NCI-H226 (cell line): ENCODE measurements at regions not wholly inside any gene's neighbourhood (a gene's known extent, or its start where the extent isn't known, plus 50 kb on each side); places are given as distances from the start of the nearest gene placed in this dataset.

Experiments used
- DNase-seq: peaks from one replicate; pipeline ENCODE4 v3.0.0-alpha.2; 2015

- DNase-seq: no peak
These were observed 127.3 kb upstream of the NUDT7 start for GRCh38 chr16:77594799-77595596.

DNA sequence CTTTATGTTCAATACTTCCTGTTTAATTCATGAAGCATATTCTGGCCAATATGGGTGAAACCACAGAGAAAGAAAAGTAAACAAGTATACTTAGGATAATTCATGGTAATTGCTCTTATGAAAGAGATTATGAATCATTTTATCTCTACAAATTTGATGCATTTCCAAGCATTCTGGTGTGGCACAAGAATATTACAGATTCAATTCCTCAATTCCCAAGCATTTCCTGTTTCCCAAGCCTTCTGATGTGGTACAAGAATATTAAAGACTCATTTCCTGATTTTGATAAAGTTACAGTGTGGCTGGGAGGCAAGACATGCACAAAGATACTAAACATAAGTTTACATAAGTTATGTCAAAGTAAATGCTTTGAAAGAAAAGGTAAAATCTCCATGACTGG, 126.1 kb upstream of the NUDT7 start:
- DNase-seq: peak; percentile 79

DNA sequence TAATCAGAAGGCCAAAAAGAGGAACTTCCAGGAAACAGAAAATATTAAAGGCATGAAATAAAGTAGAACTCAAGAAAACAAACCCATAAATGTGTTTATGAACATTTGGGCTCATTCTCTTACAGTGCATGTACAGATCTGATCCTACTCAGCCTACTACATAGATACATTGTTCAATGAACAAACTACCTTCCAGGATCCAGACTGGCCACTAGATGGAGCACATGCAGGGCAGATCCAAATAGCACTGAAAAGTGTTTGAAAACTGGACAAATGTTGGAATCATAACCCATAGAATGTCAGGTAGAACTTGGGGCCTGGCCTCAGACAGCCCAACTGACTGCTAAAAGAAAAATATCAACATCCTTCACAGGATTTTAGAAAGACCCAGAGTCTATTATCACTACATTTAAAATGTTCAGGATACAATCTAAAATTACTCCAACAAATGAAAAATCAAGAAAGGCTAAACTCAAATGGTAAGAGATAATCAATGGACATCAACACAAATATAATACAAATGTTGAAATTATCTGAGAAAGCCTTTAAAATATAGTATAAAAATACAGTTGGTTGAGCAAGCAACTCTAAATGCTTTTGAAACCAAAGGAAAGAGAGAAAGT, 122.4 kb upstream of the NUDT7 start:
- peak; percentile 22 for DNase-seq

DNA sequence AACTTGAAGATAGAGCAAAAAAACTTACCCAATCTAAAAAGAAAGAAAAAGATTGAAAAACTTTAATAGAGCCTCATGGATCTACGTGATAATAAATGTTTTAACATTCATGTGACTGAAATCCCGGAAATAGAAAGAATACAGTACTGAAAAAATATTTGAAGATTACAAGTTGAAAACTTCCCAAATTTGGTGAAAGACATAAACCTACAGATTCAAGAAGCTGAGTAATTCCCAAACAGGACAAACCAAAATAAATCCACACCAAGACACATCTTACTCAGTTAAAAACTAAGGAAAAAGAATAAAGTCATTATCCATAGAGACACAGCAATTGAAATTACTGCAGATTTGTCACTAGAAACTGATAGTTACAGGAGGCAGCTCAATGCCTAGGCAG, 121.8 kb upstream of the NUDT7 start:
- DNase-seq: no peak

GRCh38 chr16:77603656-77604055, 118.7 kb upstream of the NUDT7 start:
- DNase-seq: no peak

DNA sequence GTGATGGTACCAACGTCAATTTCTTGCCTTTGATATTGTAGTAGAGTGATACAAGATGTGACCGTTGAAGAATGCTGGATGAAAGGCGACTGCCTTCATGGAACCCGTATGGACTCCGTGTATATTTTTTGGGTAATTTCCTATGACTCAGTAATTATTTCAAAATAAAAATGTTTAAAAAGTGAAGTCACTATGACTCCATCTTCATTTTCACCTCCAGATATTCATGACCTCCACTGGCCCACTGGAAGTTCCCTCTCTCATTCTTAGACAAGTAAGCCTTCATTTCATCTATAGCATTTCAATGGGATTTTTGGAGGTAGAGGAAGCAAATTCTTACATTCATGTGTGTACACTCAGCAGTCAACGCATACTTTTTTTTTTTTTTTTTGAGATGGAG, 111.8 kb upstream of the NUDT7 start:
- DNase-seq: no peak

DNA sequence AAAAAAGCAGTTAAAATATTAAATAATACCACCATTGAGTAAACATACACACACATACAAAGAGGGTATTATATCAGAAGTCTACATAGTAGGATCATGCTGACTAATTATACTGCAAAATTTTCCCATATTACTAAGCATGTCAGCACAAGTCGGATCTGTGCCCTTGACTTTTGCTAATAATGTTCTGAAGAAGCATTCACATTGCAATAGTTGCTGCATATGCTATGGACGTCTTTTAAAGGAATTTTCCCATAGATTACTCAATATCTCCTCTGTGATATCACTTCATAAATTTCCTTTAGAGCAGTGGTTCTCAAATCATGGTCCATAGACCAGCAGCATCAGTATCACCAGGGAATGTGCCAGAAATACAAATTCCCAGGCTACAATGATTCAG, 110.9 kb upstream of the NUDT7 start:
- DNase-seq: no peak

DNA sequence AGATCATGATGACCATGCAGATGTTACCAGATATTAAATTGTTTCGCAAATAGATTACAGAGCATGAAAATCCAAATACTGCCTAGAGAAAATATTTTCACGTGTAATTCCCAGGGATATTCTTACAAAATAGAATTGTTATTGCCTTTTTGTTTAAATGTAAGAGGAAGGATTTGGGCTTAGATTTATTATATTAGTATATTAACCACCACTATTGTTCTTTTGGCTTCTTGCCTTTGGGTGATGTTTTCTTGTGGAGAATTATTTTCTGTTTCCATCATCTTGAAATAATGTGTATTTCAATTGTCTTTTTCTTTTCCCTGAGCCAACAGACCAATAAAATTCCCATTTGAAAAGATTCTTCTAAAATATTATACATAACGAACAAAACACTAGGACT, 109.7 kb upstream of the NUDT7 start:
- no peak for DNase-seq

GRCh38 chr16:77613095-77613494, 109.2 kb upstream of the NUDT7 start:
- DNase-seq: no peak

DNA sequence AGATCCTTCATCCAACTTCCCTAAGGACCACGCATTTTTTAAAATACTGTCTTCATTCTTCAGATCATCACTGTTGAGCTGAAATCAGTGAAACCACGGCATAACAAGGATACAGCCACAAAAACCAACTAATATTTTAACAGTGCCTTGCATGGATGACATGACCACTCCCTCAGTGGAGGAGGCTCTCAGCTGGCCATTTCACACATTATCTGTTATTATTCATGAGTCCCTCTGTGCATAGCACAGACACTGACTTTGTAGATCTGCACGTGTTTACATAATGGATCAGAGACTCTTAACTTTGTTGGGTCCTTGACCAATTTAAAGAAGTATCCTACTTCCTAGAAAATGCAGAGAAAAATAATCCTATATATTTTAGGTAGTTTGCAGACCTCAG, 104.8 kb upstream of the NUDT7 start:
- DNase-seq: no peak

DNA sequence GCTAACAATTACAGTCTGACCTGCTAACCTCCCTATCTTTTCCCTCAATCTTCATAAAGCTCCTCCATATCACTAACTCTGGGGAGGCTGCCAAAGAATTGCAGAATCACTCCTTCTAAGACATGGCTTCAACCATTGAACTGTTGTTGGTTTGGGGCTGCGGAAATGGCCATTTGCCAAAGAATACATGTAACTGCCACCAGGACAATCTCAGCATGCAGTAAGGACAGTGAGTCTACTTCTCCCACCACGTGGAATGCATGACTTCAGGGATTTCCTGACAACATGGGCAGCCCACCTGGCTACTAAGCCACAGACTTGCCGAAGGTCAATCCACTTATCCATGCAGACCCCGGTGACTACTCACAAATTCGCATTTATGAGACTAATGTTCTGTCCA, 104.3 kb upstream of the NUDT7 start:
- DNase-seq: no peak

- DNase-seq: no peak
These were observed 103.4 kb upstream of the NUDT7 start for GRCh38 chr16:77618951-77619350.

GRCh38 chr16:77624085-77624484, 98.2 kb upstream of the NUDT7 start:
- DNase-seq: no peak

DNA sequence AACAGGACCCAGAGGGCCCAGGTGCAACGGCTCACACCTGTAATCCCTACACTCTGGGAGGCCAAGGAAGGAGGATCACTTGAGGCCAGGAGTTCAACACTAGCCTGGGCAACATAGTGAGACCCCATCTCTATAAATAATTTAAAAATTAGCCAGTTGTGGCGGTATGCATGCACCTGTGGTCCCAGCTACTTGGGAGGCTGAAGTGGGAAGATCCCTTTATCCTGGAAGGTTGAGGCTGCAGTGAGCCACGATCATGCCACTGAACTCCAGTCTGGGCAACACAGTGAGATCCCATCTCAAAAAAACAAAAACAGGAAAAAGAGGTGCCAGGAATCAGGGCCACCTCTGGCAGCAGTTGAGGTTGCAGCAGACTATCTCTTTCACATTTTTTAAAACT, 85.7 kb upstream of the NUDT7 start:
- DNase-seq: no peak

- DNase-seq: no peak
These were observed 84.4 kb upstream of the NUDT7 start for GRCh38 chr16:77637940-77638339.

GRCh38 chr16:77643176-77643575, 79.1 kb upstream of the NUDT7 start:
- no peak for DNase-seq

DNA sequence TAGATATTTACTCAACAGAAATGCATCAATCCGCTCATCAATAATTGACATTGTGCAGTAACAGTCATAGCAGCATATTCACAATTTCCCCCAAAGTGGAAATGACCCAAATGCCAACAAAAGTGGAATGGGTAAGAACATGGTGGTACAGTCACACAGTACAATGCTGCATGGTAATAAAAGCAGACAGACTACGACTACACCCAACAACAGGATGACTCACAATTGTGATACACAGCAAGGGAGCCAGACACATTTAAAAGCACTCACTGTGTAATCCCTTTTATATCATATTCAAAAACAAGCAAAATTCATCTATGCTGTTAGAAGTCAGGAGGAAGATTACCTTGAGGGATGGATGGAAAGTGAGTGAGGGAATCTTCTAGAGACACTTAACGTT, 76.5 kb upstream of the NUDT7 start:
- DNase-seq: no peak

DNA sequence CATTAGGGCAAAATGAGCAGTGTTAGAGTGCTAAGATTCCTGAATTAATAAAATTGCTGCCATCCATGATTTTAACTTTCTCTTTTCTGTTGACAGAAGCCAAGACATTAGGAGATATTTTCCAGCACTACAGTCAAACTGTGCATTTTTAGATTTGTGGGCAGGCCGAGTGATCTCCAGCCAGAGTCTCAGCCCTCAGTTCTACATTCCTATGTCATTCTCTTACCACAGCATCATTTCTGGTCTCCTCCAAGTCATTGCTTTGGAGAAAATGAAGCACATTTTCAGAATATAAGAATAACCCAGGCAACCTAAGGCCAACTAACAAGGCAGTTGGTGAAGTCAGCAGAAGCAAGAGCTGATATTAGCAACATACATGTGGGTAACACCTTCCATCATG, 74.6 kb upstream of the NUDT7 start:
- DNase-seq: no peak

- DNase-seq: no peak
These were observed 71.6 kb upstream of the NUDT7 start for GRCh38 chr16:77650761-77651160.

GRCh38 chr16:77652399-77652798, 69.9 kb upstream of the NUDT7 start:
- no peak for DNase-seq

GRCh38 chr16:77657016-77657415, 65.3 kb upstream of the NUDT7 start:
- DNase-seq: peak; percentile 19

GRCh38 chr16:77660311-77660710, 62.0 kb upstream of the NUDT7 start:
- peak; percentile 8 for DNase-seq

GRCh38 chr16:77662246-77662645, 60.1 kb upstream of the NUDT7 start:
- DNase-seq: no peak

GRCh38 chr16:77663711-77664110, 58.6 kb upstream of the NUDT7 start:
- no peak for DNase-seq

DNA sequence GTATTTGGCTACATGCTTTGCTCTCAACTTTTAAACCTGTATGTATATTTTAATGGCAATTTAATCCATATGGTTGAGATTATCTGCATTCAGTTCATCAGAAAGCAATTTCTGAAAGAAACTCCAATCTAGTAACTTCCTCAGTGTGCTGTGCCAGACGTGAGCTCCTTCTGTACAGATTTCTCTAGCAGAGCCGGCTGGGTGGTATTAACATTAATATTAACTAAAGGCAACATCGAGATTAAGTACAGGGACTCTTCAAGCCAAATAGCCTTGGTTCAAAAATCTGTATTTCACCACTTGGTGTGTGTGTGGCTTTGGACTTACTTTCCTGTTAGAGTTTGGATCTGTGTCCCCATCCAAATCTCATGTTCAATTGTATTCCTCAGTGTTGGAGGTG, 55.5 kb upstream of the NUDT7 start:
- no peak for DNase-seq
